ENCODE measurements at regions not wholly inside any gene's neighbourhood (a gene's known extent, or its start where the extent isn't known, plus 50 kb on each side); places are given as distances from the start of the nearest gene placed in this dataset.

DNA sequence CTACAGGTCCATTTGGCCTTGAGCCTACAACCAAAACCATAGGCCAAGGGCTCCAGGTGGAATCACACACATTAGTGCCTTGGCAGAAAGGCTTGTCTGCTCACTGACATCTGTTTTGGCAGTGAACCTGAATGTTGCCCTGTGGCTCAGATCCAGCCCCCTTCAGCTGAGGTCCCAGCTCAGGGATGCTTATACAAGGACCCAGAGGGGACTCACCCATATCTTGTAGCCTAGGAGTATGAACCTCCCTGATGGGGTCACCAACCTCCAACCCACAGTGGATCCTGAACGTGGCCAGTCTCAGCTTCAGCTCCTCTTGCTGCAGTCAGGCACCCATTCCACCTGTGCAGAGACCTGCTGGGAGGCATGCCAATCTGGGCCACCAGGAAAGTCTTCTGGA, 50.8 kb upstream of the HMX1 start:
- intact Hi-C loops (cut with micrococcal nuclease) = no loop called here

DNA sequence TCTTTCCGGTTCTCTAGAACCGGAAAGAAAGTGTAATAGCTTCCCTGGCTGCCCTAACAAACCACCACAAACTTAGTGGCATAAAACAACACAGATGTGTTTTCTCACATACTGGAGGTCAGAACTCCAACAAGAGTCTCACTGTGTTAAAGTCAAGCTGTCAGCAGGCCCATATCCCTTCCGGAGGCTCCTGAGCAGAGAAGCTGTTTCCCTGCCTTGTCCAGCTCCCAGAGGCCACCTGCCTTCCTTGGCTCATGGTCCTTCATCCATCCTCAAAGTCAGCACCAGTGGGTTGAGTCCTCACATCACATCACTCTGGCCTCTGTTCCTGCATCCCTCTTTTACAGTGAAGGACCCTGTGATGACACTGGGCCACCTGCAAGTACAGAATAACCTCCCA, 49.8 kb upstream of the HMX1 start:
- intact Hi-C loops (cut with micrococcal nuclease) = no loop called here
